ENCODE measurements at regions not wholly inside any gene's neighbourhood (a gene's known extent, or its start where the extent isn't known, plus 50 kb on each side); places are given as distances from the start of the nearest gene placed in this dataset.

DNA sequence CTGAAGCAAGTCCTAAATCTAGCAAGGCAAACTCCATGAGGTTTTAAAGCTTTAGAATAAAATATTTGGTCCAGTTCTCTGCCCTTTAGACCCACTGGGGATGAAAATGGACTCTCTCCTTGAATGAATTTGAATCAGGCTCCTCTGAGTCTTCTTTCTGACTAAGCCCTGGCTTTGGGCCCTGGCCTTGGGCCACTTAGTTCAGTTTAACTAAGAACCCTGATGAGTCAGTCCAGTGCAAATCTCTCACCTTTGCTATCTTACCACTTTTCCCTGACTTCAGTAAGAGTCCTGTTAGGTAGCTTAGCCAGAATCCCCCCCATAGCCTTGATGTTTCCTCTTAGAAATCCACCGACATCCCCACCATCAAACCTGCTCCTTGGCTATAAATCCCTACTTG, 427.5 kb downstream of the SNAPC1 start:
- TF ChIP-seq DPF2 (CRISPR knock-in tag; IDR thresholded peaks at IDR 0.05; ENCODE audit: borderline replicate concordance, low read depth) (no peak), ZNF556 (CRISPR knock-in tag; IDR thresholded peaks at IDR 0.05; ENCODE audit: borderline replicate concordance) (no peak), ZNF776 (CRISPR knock-in tag; IDR thresholded peaks at IDR 0.05) (no peak), ZNF225 (CRISPR knock-in tag; IDR thresholded peaks at IDR 0.05) (no peak), NFATC3 (CRISPR knock-in tag; IDR thresholded peaks at IDR 0.05) (no peak), POLR2AphosphoS5 (IDR thresholded peaks at IDR 0.05; ENCODE audit: low read depth, low read length) (no peak)
- TF ChIP-seq, protein P1, sequence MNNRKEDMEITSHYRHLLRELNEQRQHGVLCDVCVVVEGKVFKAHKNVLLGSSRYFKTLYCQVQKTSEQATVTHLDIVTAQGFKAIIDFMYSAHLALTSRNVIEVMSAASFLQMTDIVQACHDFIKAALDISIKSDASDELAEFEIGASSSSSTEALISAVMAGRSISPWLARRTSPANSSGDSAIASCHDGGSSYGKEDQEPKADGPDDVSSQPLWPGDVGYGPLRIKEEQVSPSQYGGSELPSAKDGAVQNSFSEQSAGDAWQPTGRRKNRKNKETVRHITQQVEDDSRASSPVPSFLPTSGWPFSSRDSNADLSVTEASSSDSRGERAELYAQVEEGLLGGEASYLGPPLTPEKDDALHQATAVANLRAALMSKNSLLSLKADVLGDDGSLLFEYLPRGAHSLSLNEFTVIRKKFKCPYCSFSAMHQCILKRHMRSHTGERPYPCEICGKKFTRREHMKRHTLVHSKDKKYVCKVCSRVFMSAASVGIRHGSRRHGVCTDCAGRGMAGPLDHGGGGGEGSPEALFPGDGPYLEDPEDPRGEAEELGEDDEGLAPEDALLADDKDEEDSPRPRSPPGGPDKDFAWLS (CRISPR knock-in tag; IDR thresholded peaks at IDR 0.05; ENCODE audit: borderline replicate concordance): no peak
- TF ChIP-seq, protein P2, sequence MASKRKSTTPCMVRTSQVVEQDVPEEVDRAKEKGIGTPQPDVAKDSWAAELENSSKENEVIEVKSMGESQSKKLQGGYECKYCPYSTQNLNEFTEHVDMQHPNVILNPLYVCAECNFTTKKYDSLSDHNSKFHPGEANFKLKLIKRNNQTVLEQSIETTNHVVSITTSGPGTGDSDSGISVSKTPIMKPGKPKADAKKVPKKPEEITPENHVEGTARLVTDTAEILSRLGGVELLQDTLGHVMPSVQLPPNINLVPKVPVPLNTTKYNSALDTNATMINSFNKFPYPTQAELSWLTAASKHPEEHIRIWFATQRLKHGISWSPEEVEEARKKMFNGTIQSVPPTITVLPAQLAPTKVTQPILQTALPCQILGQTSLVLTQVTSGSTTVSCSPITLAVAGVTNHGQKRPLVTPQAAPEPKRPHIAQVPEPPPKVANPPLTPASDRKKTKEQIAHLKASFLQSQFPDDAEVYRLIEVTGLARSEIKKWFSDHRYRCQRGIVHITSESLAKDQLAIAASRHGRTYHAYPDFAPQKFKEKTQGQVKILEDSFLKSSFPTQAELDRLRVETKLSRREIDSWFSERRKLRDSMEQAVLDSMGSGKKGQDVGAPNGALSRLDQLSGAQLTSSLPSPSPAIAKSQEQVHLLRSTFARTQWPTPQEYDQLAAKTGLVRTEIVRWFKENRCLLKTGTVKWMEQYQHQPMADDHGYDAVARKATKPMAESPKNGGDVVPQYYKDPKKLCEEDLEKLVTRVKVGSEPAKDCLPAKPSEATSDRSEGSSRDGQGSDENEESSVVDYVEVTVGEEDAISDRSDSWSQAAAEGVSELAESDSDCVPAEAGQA (IDR thresholded peaks at IDR 0.05; ENCODE audit: low read depth): no peak
- TF ChIP-seq, protein P2 (CRISPR knock-in tag; IDR thresholded peaks at IDR 0.05; ENCODE audit: borderline replicate concordance): no peak
- TF ChIP-seq, protein P3, sequence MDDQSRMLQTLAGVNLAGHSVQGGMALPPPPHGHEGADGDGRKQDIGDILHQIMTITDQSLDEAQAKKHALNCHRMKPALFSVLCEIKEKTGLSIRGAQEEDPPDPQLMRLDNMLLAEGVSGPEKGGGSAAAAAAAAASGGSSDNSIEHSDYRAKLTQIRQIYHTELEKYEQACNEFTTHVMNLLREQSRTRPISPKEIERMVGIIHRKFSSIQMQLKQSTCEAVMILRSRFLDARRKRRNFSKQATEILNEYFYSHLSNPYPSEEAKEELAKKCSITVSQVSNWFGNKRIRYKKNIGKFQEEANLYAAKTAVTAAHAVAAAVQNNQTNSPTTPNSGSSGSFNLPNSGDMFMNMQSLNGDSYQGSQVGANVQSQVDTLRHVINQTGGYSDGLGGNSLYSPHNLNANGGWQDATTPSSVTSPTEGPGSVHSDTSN (CRISPR knock-in tag; IDR thresholded peaks at IDR 0.05; ENCODE audit: borderline replicate concordance): no peak
- TF ChIP-seq, protein P4, sequence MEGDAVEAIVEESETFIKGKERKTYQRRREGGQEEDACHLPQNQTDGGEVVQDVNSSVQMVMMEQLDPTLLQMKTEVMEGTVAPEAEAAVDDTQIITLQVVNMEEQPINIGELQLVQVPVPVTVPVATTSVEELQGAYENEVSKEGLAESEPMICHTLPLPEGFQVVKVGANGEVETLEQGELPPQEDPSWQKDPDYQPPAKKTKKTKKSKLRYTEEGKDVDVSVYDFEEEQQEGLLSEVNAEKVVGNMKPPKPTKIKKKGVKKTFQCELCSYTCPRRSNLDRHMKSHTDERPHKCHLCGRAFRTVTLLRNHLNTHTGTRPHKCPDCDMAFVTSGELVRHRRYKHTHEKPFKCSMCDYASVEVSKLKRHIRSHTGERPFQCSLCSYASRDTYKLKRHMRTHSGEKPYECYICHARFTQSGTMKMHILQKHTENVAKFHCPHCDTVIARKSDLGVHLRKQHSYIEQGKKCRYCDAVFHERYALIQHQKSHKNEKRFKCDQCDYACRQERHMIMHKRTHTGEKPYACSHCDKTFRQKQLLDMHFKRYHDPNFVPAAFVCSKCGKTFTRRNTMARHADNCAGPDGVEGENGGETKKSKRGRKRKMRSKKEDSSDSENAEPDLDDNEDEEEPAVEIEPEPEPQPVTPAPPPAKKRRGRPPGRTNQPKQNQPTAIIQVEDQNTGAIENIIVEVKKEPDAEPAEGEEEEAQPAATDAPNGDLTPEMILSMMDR (CRISPR knock-in tag; IDR thresholded peaks at IDR 0.05): no peak
- TF ChIP-seq, protein P5, sequence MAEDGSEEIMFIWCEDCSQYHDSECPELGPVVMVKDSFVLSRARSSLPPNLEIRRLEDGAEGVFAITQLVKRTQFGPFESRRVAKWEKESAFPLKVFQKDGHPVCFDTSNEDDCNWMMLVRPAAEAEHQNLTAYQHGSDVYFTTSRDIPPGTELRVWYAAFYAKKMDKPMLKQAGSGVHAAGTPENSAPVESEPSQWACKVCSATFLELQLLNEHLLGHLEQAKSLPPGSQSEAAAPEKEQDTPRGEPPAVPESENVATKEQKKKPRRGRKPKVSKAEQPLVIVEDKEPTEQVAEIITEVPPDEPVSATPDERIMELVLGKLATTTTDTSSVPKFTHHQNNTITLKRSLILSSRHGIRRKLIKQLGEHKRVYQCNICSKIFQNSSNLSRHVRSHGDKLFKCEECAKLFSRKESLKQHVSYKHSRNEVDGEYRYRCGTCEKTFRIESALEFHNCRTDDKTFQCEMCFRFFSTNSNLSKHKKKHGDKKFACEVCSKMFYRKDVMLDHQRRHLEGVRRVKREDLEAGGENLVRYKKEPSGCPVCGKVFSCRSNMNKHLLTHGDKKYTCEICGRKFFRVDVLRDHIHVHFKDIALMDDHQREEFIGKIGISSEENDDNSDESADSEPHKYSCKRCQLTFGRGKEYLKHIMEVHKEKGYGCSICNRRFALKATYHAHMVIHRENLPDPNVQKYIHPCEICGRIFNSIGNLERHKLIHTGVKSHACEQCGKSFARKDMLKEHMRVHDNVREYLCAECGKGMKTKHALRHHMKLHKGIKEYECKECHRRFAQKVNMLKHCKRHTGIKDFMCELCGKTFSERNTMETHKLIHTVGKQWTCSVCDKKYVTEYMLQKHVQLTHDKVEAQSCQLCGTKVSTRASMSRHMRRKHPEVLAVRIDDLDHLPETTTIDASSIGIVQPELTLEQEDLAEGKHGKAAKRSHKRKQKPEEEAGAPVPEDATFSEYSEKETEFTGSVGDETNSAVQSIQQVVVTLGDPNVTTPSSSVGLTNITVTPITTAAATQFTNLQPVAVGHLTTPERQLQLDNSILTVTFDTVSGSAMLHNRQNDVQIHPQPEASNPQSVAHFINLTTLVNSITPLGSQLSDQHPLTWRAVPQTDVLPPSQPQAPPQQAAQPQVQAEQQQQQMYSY (CRISPR knock-in tag; IDR thresholded peaks at IDR 0.05): no peak
- TF ChIP-seq, protein P6, sequence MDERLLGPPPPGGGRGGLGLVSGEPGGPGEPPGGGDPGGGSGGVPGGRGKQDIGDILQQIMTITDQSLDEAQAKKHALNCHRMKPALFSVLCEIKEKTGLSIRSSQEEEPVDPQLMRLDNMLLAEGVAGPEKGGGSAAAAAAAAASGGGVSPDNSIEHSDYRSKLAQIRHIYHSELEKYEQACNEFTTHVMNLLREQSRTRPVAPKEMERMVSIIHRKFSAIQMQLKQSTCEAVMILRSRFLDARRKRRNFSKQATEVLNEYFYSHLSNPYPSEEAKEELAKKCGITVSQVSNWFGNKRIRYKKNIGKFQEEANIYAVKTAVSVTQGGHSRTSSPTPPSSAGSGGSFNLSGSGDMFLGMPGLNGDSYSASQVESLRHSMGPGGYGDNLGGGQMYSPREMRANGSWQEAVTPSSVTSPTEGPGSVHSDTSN (CRISPR knock-in tag; IDR thresholded peaks at IDR 0.05): no peak

Measured in HepG2 (cell line).